ENCODE measurements at regions not wholly inside any gene's neighbourhood (a gene's known extent, or its start where the extent isn't known, plus 50 kb on each side); places are given as distances from the start of the nearest gene placed in this dataset.

- no peaks in the 10 kb centered on the region for H3K79me1 ChIP-seq (ENCODE audit: insufficient read depth, low read depth, low read length, poor library complexity, severe bottlenecking)
- no peak overlapping the region for H3K18ac ChIP-seq (ENCODE audit: insufficient read length, low read depth, low read length)
- no peaks in the 10 kb centered on the region for H3K36me3 Mint-ChIP-seq (ENCODE audit: insufficient read depth in 1 of 3, low read depth in 3 of 3)
- no peaks in the 10 kb centered on the region for H3K9me3 ChIP-seq (ENCODE audit: control insufficient read depth, low read depth, low read length)
- H2BK15ac ChIP-seq (ENCODE audit: low read depth, low read length), result no peak overlapping the region
- no peak for DNase-seq
- no peak overlapping the region for H2BK20ac ChIP-seq (ENCODE audit: low read depth, low read length, poor library complexity, severe bottlenecking)
- H4K91ac ChIP-seq (ENCODE audit: insufficient read length, low read depth, low read length), result no peak overlapping the region
- WGBS (ENCODE audit: extremely low coverage, insufficient read length, low lambda C conversion rate), result no CpG with 5 or more reads among the region's 6 CpGs
- no peak overlapping the region for H2BK12ac ChIP-seq (ENCODE audit: insufficient read length, low read depth, low read length)
- no peak overlapping the region for H4K5ac ChIP-seq (ENCODE audit: insufficient read length, low read depth, low read length)
- no peak overlapping the region for H3K27ac Mint-ChIP-seq
- H3K14ac ChIP-seq (ENCODE audit: insufficient read depth, low read length), result no peak overlapping the region
- no peaks in the 10 kb centered on the region for H3K4me1 ChIP-seq (ENCODE audit: insufficient read depth, low read length)
- no peak overlapping the region for H3K4ac ChIP-seq (ENCODE audit: low read depth, low read length)
- H3K27me3 Mint-ChIP-seq (ENCODE audit: low read depth), result peaks cover 1% of the 10 kb centered on the region; the same call in 1 of the 2 replicates
- H3K79me2 ChIP-seq (ENCODE audit: insufficient read depth, low read length), result no peaks in the 10 kb centered on the region
- no peaks in the 10 kb centered on the region for H3K23me2 ChIP-seq (ENCODE audit: insufficient read length, low read depth, low read length, poor library complexity, severe bottlenecking)
- H3K27me3 ChIP-seq (ENCODE audit: insufficient read depth, low read length), result no peaks in the 10 kb centered on the region
- no peak overlapping the region for H2AFZ ChIP-seq (ENCODE audit: low read length)
- H4K20me1 ChIP-seq (ENCODE audit: control insufficient read depth, insufficient read depth, insufficient read length), result no peaks in the 10 kb centered on the region
- H2BK120ac ChIP-seq (ENCODE audit: low read depth, low read length, poor library complexity, severe bottlenecking), result no peak overlapping the region
- no peaks in the 10 kb centered on the region for H3K9me3 Mint-ChIP-seq
- H3K4me2 ChIP-seq (ENCODE audit: insufficient read depth, insufficient read length, low read length), result no peak overlapping the region
- H3K4me1 Mint-ChIP-seq, result peaks cover 3 to 7% of the 10 kb centered on the region in 2 experiments
- H3T11ph ChIP-seq (ENCODE audit: low read length), result no peak overlapping the region
- H3K4me3 Mint-ChIP-seq, result no peak overlapping the region
- no peak overlapping the region for H3K27ac ChIP-seq (ENCODE audit: insufficient read length, low read depth, low read length)
- no peak overlapping the region for H2BK5ac ChIP-seq (ENCODE audit: insufficient read length, low read length)
- H4K8ac ChIP-seq (replicated peaks; ENCODE audit: insufficient read length, low read depth, low read length), result no peak overlapping the region
- TF ChIP-seq CTCF (conservative IDR thresholded peaks at IDR 0.05), result no peak
- no peak overlapping the region for H3K9ac ChIP-seq (ENCODE audit: extremely low read depth, insufficient read length, low read length)
- no peak overlapping the region for H3K56ac ChIP-seq (ENCODE audit: insufficient read length, low read depth, low read length)
- H3K23ac ChIP-seq (ENCODE audit: insufficient read length, low read depth, low read length), result no peak overlapping the region
- no peak overlapping the region for H2AK5ac ChIP-seq (ENCODE audit: insufficient read length, low read length)
These were observed 362.0 kb downstream of the FGF9 start for GRCh38 chr13:22032905-22033304.
